ENCODE measurements at regions not wholly inside any gene's neighbourhood (a gene's known extent, or its start where the extent isn't known, plus 50 kb on each side); places are given as distances from the start of the nearest gene placed in this dataset.

- no peak for TF ChIP-seq ZNF462 (CRISPR knock-in tag; IDR thresholded peaks at IDR 0.05)
- TF ChIP-seq ZNF114 (CRISPR knock-in tag; IDR thresholded peaks at IDR 0.05), result no peak
- no peak for TF ChIP-seq CREB1 (CRISPR knock-in tag; IDR thresholded peaks at IDR 0.05; ENCODE audit: low read depth)
- no peak for TF ChIP-seq ETS1 (IDR thresholded peaks at IDR 0.05)
Measured at GRCh38 chr1:37147906-37148305, 113.6 kb upstream of the GRIK3 start (continued).

GRCh38 chr1:37148663-37149062, 114.3 kb upstream of the GRIK3 start:
- no peaks in the 10 kb centered on the region for H3K9me2 ChIP-seq (ENCODE audit: insufficient read depth)
- Mint-ChIP-seq H3K4me1 (no peaks in the 10 kb centered on the region), H3K36me3 (ENCODE audit: low read depth) (no peaks in the 10 kb centered on the region), H3K27me3 (ENCODE audit: insufficient read depth, low read depth, poor library complexity) (no peaks in the 10 kb centered on the region), H3K4me3 (no peak overlapping the region), H3K9me3 (no peaks in the 10 kb centered on the region), H3K27ac (no peak overlapping the region)
- DNase-seq (ENCODE audit: low spot score), result no peak
- ATAC-seq, result no peak
- no peak overlapping the region for H3K4me2 ChIP-seq
- H3K27me3 ChIP-seq (ENCODE audit: insufficient read depth), result no peaks in the 10 kb centered on the region
- H3K27ac ChIP-seq (ENCODE audit: low read depth), result no peak overlapping the region
- no peaks in the 10 kb centered on the region for H3F3A ChIP-seq (replicated peaks; ENCODE audit: low read depth)
- H4K20me1 ChIP-seq (replicated peaks; ENCODE audit: insufficient read depth), result no peaks in the 10 kb centered on the region
- no peaks in the 10 kb centered on the region for H3K79me2 ChIP-seq (replicated peaks; ENCODE audit: insufficient read depth)
- no peaks in the 10 kb centered on the region for H3K4me1 ChIP-seq (ENCODE audit: insufficient read depth)
- H3K36me3 ChIP-seq (ENCODE audit: insufficient read depth), result no peaks in the 10 kb centered on the region
- no peak overlapping the region for H2AFZ ChIP-seq
- no peak overlapping the region for H3K4me3 ChIP-seq
- TF ChIP-seq CREB1 (CRISPR knock-in tag; IDR thresholded peaks at IDR 0.05; ENCODE audit: low read depth) (no peak), ETS1 (IDR thresholded peaks at IDR 0.05) (no peak), NANOG (IDR thresholded peaks at IDR 0.05; ENCODE audit: borderline replicate concordance) (no peak), CTCF (conservative IDR thresholded peaks at IDR 0.05; ENCODE audit: low read depth in 2 of 2) (no peak), STAT1 (IDR thresholded peaks at IDR 0.05; ENCODE audit: unreplicated experiment) (no peak), EZH2 (IDR thresholded peaks at IDR 0.05; ENCODE audit: low read depth, unreplicated experiment) (no peak), REST (IDR thresholded peaks at IDR 0.05; ENCODE audit: unreplicated experiment) (no peak), ZNF331 (CRISPR knock-in tag; IDR thresholded peaks at IDR 0.05; ENCODE audit: low read depth) (no peak), JUNB (IDR thresholded peaks at IDR 0.05; ENCODE audit: unreplicated experiment) (no peak)
